HCT116 (cell line): ENCODE measurements at regions not wholly inside any gene's neighbourhood (a gene's known extent, or its start where the extent isn't known, plus 50 kb on each side); places are given as distances from the start of the nearest gene placed in this dataset.

Experiments used
- ATAC-seq: fragments of 200-7000 bp; cut with Tn5 transposase; 2 replicates; pipeline ENCODE4 v1.9.1; 2020; ENCODE audit warnings: mild to moderate bottlenecking, moderate library complexity
- BruUV-seq: library from RNA; stranded (reverse); fragments of 400-500 nt; replicated peaks from 2 replicates; lab custom pipeline; 2021; lab: Mats Ljungman, UMichigan
- CTCF ChIA-PET: fragments of 300-600 bp; sonication (Branson Sonifier 250); formaldehyde crosslinking; loops from one replicate; lab custom pipeline; 2021; ENCODE audit warnings: antibody characterized with exemption; lab: Charles Lee
- POLR2A ChIA-PET: fragments of 300-600, 350-600 bp; sonication (Branson Sonifier 250); formaldehyde crosslinking; loops from one replicate; lab custom pipeline; 2021; ENCODE audit warnings: antibody characterized with exemption; lab: Charles Lee
- RAD21 ChIA-PET, 2 experiments: fragments of 300-600 bp; sonication (Branson Sonifier 250); formaldehyde crosslinking; loops; one replicate each; lab custom pipeline; 2023; ENCODE audit warnings: low total read pairs in 2 of 2; ENCODE audit not compliant: uncharacterized antibody in 2 of 2, unreplicated experiment in 2 of 2, low non-redundant PET in 1 of 2; lab: Charles Lee
- DNase-seq: peaks from one replicate; pipeline ENCODE4 v3.0.0-alpha.2; 2010; ENCODE audit warnings: low read depth, low spot score
- H2AFZ ChIP-seq: fragments of 200-600 bp; shearing (Covaris generic), sonication (generic); 2 replicates; pipeline ENCODE4 v1.6.1; 2017; ENCODE audit warnings: low read depth, mixed run types, mixed read lengths, antibody characterized with exemption, low read length; ENCODE audit not compliant: poor library complexity, severe bottlenecking
- H3K27ac ChIP-seq: 2 replicates; pipeline ENCODE4 v1.5.1; 2012; ENCODE audit warnings: low read depth, low read length
- H3K27me3 ChIP-seq: fragments of 200-600 bp; sonication (generic); 2 replicates; pipeline ENCODE4 v1.6.1; 2016; ENCODE audit warnings: mixed run types, low read length, mixed read lengths; ENCODE audit not compliant: insufficient read depth
- H3K36me3 ChIP-seq, 2 experiments: fragments of 200-500 bp in 1 of 2; fragments of 200-600 bp in 1 of 2; sonication (Bioruptor generic) in 1 of 2; sonication (generic) in 1 of 2; 2 replicates each; pipeline versions ENCODE4 v1.5.1 to v1.6.1; 2014 to 2016; ENCODE audit warnings: low read length in 2 of 2, inconsistent platforms in 1 of 2, mixed read lengths in 1 of 2, mixed run types in 1 of 2; ENCODE audit not compliant: insufficient read depth in 2 of 2, control insufficient read depth in 1 of 2
- H3K4me1 ChIP-seq, 2 experiments: fragments of 200-600 bp in 1 of 2; sonication (generic) in 1 of 2; 2 replicates each; pipeline versions ENCODE4 v1.5.1 to v1.6.1; 2012 to 2017; ENCODE audit warnings: low read length in 2 of 2, inconsistent platforms in 1 of 2, mild to moderate bottlenecking in 1 of 2, mixed read lengths in 1 of 2, mixed run types in 1 of 2, moderate library complexity in 1 of 2; ENCODE audit not compliant: insufficient read depth in 2 of 2, control insufficient read depth in 1 of 2
- H3K4me2 ChIP-seq: fragments of 200-600 bp; sonication (generic); 2 replicates; pipeline ENCODE4 v1.6.1; 2017; ENCODE audit warnings: mixed run types, low read length, mixed read lengths
- H3K4me3 ChIP-seq, 2 experiments: fragments of 200-600 bp in 1 of 2; sonication (generic) in 1 of 2; replicated peaks in 1 of 2; 2 replicates each; pipeline ENCODE4 v1.5.1; 2011 to 2016; ENCODE audit warnings: low read length in 2 of 2, control low read depth in 1 of 2, low read depth in 1 of 2, mild to moderate bottlenecking in 1 of 2, mixed read lengths in 1 of 2, mixed run types in 1 of 2
- H3K79me2 ChIP-seq: fragments of 200-600 bp; sonication (generic); 2 replicates; pipeline ENCODE4 v1.6.1; 2017; ENCODE audit warnings: mild to moderate bottlenecking, mixed run types, low read length, moderate library complexity, mixed read lengths; ENCODE audit not compliant: insufficient read depth
- H3K9ac ChIP-seq: fragments of 200-600 bp; sonication (generic); 2 replicates; pipeline ENCODE4 v1.6.1; 2016; ENCODE audit warnings: low read length, mixed read lengths
- H3K9me2 ChIP-seq: fragments of 200-600 bp; sonication (generic), shearing (Covaris generic); 2 replicates; pipeline ENCODE4 v1.6.1; 2017; ENCODE audit warnings: mixed run types, mild to moderate bottlenecking, moderate library complexity; ENCODE audit not compliant: insufficient read depth
- H3K9me3 ChIP-seq, 2 experiments: fragments of 200-500 bp in 1 of 2; fragments of 200-600 bp in 1 of 2; sonication (Bioruptor generic) in 1 of 2; sonication (generic) in 1 of 2; 2 replicates each; pipeline ENCODE4 v1.6.1; 2014 to 2017; ENCODE audit warnings: low read length in 2 of 2, mixed read lengths in 2 of 2, inconsistent platforms in 1 of 2, low read depth in 1 of 2, mild to moderate bottlenecking in 1 of 2, mixed run types in 1 of 2, moderate library complexity in 1 of 2; ENCODE audit not compliant: control insufficient read depth in 1 of 2, insufficient read depth in 1 of 2
- H4K20me1 ChIP-seq: fragments of 200-600 bp; sonication (generic), shearing (Covaris generic); 2 replicates; pipeline ENCODE4 v1.6.1; 2017; ENCODE audit warnings: mixed run types, mild to moderate bottlenecking, moderate library complexity; ENCODE audit not compliant: insufficient read depth
- CTCF ChIP-seq, 3 experiments: fragments of 200-600 bp in 1 of 3; sonication (generic) in 1 of 3; IDR thresholded peaks in 2 of 3; conservative IDR thresholded peaks in 1 of 3; 2 replicates each; pipeline ENCODE4 v1.5.1; 2012 to 2017; ENCODE audit warnings: low read depth in 2 of 3, low read length in 2 of 3, antibody characterized with exemption in 1 of 3, borderline replicate concordance in 1 of 3, control low read depth in 1 of 3, mild to moderate bottlenecking in 1 of 3, mixed read lengths in 1 of 3, mixed run types in 1 of 3, moderate library complexity in 1 of 3; ENCODE audit not compliant: insufficient read depth in 1 of 3
- EZH2phosphoT487 ChIP-seq: fragments of 200-600 bp; IDR thresholded peaks from 2 replicates; pipeline ENCODE4 v1.6.1; 2018; ENCODE audit warnings: antibody characterized with exemption, borderline replicate concordance
- POLR2AphosphoS5 ChIP-seq: IDR thresholded peaks from 2 replicates; pipeline ENCODE4 v1.6.1; 2011; ENCODE audit warnings: mild to moderate bottlenecking, low read depth, low read length, moderate library complexity
- RAD21 ChIP-seq: IDR thresholded peaks from 2 replicates; pipeline ENCODE4 v1.6.1; 2012; ENCODE audit warnings: low read depth, mild to moderate bottlenecking
- REST ChIP-seq: IDR thresholded peaks from 2 replicates; pipeline ENCODE4 v1.6.1; 2012; ENCODE audit warnings: low read depth
- intact Hi-C: fragments of 100-400 bp; cut with micrococcal nuclease; formaldehyde crosslinking; loops from 2 replicates; pipeline ENCODE4 v1.10.0; 2022

- Histone ChIP-seq H3K27me3 (no peaks in the 10 kb centered on the region), H3K27ac (no peak overlapping the region), H3K4me3 (no peak overlapping the region), H3K36me3 (no peaks in the 10 kb centered on the region), H2AFZ (no peak overlapping the region), H3K9ac (no peak overlapping the region), H4K20me1 (no peaks in the 10 kb centered on the region), H3K4me1 (no peaks in the 10 kb centered on the region), H3K79me2 (no peaks in the 10 kb centered on the region), H3K9me3 (peaks cover 3 to 8% of the 10 kb centered on the region in 2 experiments; a peak in 2 of 4 replicates), H3K9me2 (no peaks in the 10 kb centered on the region), H3K4me2 (no peak overlapping the region)
- RAD21 ChIA-PET, result no interaction called here
- CTCF ChIA-PET, result no interaction called here
- ATAC-seq (no peak), DNase-seq (no peak)
- intact Hi-C loops, result loop anchor here (1.0 kb wide), 1 partner anchor 1042 kb away; no protein-coding TSS in a partner anchor
- BruUV-seq, result no TSS peak
- POLR2A ChIA-PET, result no interaction called here
- TF ChIP-seq EZH2phosphoT487 (no peak), POLR2AphosphoS5 (no peak), CTCF (IDR thresholded peaks at IDR 0.05 in 2 of 3, conservative IDR thresholded peaks at IDR 0.05 in 1 of 3; ENCODE audit: borderline replicate concordance in 1 of 3, insufficient read depth in 1 of 3, low read depth in 2 of 3, low read length in 2 of 3) (peak in 2 of 3 experiments; percentile 60 to 76; a peak in 4 of 6 replicates), RAD21 (peak; percentile 10; the same call in 1 of the 2 replicates), REST (no peak)
Measured at GRCh38 chr21:30044447-30045064, 104.8 kb upstream of the GRIK1 start.
